ENCODE measurements at regions not wholly inside any gene's neighbourhood (a gene's known extent, or its start where the extent isn't known, plus 50 kb on each side); places are given as distances from the start of the nearest gene placed in this dataset.

- intact Hi-C loops (cut with micrococcal nuclease; ENCODE audit: unreplicated experiment), result no loop called here
- H3K9me3 ChIP-seq (ENCODE audit: low read length), result no peaks in the 10 kb centered on the region
- H3K27ac ChIP-seq (ENCODE audit: low read depth, low read length, poor library complexity, severe bottlenecking), result no peak overlapping the region
- ChIA-PET CTCF (ENCODE audit: unreplicated experiment) (no interaction called here), POLR2A (interaction anchor here (0.6 kb wide), 1 partner anchor 21 kb away, joined by 4 read pairs; no protein-coding TSS in a partner anchor)
- H3K36me3 ChIP-seq (ENCODE audit: insufficient read depth, low read length), result no peaks in the 10 kb centered on the region
- no peaks in the 10 kb centered on the region for H3K4me1 ChIP-seq (ENCODE audit: insufficient read depth, low read length, poor library complexity, severe bottlenecking)
- no peak for DNase-seq (ENCODE audit: low spot score)
- no TSS peak for BruUV-seq (replicated peaks)
- H3K79me2 ChIP-seq (ENCODE audit: insufficient read depth, low read depth, low read length), result no peaks in the 10 kb centered on the region
- H3K4me2 ChIP-seq (ENCODE audit: low read length), result no peak overlapping the region
- no peaks in the 10 kb centered on the region for H3K9me2 ChIP-seq (ENCODE audit: insufficient read depth, low read length)
- no peaks in the 10 kb centered on the region for H4K20me1 ChIP-seq (ENCODE audit: insufficient read depth, low read length)
- TF ChIP-seq EZH2phosphoT487 (IDR thresholded peaks at IDR 0.05; ENCODE audit: borderline replicate concordance, low read depth, low read length) (no peak), CTCF (conservative IDR thresholded peaks at IDR 0.05; ENCODE audit: low read length) (no peak)
- H3K4me3 ChIP-seq (ENCODE audit: low read depth, low read length, poor library complexity, severe bottlenecking), result no peak overlapping the region
- H2AFZ ChIP-seq (ENCODE audit: low read length), result no peak overlapping the region
These were observed 64.5 kb upstream of the CADPS start for GRCh38 chr3:62939707-62940106.

- no peaks in the 10 kb centered on the region for H3K36me3 ChIP-seq (ENCODE audit: insufficient read depth, low read length)
- H3K4me1 ChIP-seq (ENCODE audit: insufficient read depth, low read length, poor library complexity, severe bottlenecking), result no peaks in the 10 kb centered on the region
- BruUV-seq (replicated peaks), result no TSS peak
These were observed 65.8 kb upstream of the CADPS start for GRCh38 chr3:62940771-62941563.

More at GRCh38 chr3:62940771-62941563, 65.8 kb upstream of the CADPS start:
- Histone ChIP-seq H3K27ac (ENCODE audit: low read depth, low read length, poor library complexity, severe bottlenecking) (no peak overlapping the region), H3K4me3 (ENCODE audit: low read depth, low read length, poor library complexity, severe bottlenecking) (no peak overlapping the region), H4K20me1 (ENCODE audit: insufficient read depth, low read length) (no peaks in the 10 kb centered on the region), H3K9me3 (ENCODE audit: low read length) (no peaks in the 10 kb centered on the region), H2AFZ (ENCODE audit: low read length) (no peak overlapping the region), H3K4me2 (ENCODE audit: low read length) (no peak overlapping the region), H3K79me2 (ENCODE audit: insufficient read depth, low read depth, low read length) (no peaks in the 10 kb centered on the region), H3K9me2 (ENCODE audit: insufficient read depth, low read length) (no peaks in the 10 kb centered on the region)
- CTCF ChIA-PET (ENCODE audit: unreplicated experiment), result no interaction called here
- intact Hi-C loops (cut with micrococcal nuclease; ENCODE audit: unreplicated experiment), result no loop called here
- POLR2A ChIA-PET, result no interaction called here
- no peak for DNase-seq (ENCODE audit: low spot score)
- no peak for TF ChIP-seq CTCF (conservative IDR thresholded peaks at IDR 0.05; ENCODE audit: low read length)
- no peak for TF ChIP-seq EZH2phosphoT487 (IDR thresholded peaks at IDR 0.05; ENCODE audit: borderline replicate concordance, low read depth, low read length)
